ENCODE measurements at regions not wholly inside any gene's neighbourhood (a gene's known extent, or its start where the extent isn't known, plus 50 kb on each side); places are given as distances from the start of the nearest gene placed in this dataset.
"Not testable (repeated sequence)": the region's sequence is repeated elsewhere in the genome, so short reads cannot be mapped to it uniquely, and the experiment has no call there.

DNA sequence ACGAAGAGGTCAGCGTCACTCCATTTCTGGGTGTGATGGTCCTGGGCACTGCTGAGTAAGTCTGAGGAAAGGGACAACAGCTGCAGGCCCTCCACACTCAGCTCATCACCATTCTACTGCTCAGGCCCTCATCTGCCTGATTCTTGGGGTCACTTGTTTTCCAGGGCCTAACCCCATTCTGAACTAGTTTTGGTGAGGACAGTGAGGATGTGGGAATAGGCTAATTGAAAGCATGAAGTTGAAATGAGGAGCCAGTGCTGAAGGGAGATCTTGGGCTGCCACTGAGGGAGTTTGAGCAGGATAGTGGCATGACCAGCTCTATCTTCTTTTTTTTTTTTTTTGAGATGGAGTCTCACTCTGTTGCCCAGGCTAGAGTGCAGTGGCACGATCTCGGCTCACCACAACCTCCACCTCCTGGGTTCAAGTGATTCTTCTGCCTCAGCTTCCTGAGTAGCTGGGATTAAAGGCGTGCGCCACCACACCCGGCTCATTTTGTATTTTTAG, 155.7 kb downstream of the VEGFA start:
- not testable (repeated sequence) for DNase-seq (ENCODE audit: extremely low read depth, low read depth)

DNA sequence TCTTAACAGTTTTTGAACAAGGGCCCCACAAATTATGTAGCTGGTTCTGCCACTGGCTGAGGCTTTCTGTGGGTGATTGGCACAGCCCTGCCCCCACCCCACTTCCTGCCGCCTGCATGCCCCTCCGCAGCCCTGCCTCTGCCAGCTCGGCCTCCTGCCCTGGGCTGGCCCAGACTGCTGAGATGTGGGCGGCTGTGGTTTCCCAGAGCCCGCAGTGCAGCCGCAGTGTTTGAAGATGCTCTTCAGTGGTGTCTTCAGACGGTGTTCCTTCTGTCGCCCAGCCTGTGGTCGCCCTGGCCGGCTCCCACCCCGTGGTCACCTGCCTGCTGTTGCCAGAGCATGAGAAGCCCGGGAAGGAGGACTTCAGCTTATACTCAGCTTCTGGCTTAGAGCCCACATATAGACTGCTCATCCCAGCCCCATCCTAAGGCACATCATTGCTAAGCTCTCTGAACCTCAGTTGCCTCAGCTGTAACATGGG, 154.3 kb downstream of the VEGFA start:
- DNase-seq (ENCODE audit: extremely low read depth, low read depth), result no peak

DNA sequence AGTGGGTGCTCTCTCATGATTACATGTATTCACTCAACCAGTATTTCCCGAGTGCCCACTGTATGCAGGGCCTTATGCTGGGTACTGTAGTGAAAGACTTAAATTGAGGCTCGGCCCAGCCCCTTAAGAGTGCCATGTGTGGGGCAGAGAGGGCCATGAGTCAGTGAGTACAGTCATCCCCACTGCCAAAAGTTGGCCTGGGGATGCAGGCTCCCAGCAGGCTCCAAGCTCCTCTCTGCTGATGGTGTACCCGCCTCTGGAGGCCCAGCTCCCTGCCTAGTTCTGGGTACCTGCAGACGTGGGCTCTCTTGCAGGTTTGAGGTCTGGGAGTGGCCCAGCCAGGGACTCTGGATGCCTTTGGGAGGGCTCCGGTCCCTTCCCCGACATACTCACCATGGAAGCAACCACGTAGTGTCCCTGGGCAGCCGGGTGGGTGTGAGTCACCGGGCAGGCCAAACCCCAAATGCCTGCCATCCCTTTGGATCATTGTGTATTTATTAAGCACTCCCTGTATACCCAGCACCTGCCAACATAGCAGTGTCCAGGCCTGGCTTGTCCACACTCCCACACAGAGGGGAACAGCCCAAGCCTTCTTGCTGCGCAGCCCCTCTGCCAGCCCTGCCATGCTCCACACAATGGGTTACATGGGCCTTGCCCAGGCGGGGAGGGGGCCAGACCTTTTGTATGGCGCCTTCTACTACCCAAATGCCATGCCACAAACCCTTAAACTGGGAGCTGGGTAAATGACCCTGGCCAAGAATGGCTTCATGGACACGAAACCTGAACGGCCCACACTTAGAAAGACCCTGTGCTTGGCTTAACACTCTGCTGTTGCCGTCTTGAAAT, 153.6 kb downstream of the VEGFA start:
- DNase-seq (ENCODE audit: extremely low read depth, low read depth), result no peak

DNA sequence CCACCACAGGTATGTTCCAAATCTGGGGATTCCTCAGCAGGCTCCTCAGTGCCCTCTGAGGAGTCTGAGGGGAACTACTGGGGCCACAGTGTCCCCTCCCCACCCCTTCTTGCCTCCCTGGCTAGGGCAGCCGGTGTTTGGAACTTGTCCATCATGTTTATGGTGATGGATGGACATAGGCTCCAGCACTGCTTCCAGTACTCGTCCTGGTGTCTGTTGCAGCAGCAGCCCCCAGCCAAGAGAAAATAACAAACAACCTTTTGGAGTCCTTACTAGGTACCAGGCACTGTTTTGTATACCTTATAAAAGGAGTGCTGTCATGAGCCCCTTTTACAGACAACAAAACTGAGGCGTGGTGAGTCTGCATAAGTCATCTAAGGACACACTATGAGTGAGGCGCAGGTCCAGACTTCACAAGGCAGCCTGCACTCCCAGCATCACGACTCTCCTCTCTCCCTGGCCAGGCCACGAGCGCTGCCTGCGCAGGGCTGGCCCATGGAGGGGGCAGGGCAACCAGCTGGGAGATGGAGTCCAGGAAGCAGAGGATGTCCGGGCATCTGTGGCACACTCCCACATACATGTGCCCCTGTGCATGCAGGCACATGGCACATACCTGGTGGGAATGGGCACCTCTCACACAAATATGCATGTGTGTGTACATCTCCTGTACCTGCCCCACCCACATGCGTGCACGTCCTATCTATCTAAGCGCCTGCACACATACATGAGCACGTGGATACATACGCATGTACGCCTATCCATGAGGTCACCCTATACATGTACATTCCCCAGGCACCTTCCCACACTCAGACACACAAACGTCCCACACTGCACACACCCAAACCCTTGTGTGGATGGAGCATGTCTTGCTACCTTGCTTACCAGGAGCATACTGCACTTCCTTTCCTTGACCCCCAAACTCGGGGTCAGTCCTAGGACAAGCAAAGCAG, 152.7 kb downstream of the VEGFA start:
- DNase-seq (ENCODE audit: extremely low read depth, low read depth), result no peak

DNA sequence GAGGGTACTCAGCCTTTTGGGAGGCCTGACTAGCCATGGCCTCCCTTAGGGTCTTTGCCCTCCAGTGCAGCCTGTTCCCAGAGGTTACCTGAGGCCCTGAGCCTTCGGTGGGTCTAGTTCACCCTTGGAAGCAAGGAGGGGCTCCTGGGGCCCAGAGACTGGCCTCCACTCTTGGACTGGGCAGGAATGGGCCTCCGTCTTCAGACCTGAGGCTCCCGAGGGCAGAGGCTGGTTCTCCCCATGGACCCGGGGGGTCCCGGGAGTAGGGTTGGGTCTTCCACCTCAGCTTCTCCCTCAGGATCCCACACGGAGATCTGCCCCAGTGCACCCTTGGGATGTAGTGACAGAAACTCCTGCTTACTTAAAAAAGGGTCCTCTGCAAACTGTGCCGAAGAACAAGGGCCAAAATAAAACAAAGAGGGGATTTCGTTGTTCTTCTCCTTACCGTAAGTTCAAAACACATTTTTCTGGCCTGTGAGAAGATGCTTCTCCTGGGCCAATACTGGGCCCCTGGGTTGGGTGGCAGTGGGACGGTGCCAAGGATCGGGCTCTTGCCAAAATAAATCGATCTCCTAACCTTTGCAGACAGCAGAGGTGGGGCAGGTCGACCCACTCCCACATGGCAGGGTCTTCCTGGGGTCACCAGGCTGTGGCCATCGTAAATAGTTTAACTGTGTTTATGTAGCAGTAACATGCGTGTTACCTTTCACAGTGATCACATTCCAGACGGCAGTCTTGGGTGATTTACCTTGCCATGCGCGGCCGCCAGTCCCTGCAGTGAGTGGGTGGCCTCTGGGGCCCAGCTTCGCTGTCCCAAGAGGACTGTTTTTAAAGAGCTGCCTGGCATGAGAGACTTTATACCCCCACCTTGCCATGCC, 151.8 kb downstream of the VEGFA start:
- DNase-seq (ENCODE audit: extremely low read depth, low read depth), result no peak

DNA sequence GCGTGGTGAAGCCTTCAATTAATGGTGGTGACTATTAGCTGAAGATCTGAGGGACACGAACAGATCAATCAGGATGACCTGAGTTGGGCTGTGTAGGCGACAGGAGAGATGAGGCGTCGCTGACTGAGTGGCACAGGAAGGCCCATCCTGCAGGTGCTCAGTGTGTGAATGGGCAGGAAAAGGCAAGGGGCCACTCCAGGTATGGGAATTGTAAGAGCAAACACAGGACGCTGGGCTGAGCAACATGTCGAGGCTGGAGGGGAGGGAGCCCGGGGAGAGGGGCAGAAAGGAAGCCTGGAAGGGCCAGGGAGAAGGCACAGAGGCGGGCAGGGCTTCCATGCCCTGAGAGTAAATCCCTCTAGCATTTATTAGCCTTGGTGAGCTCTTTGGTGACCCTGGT, 151.0 kb downstream of the VEGFA start:
- DNase-seq (ENCODE audit: extremely low read depth, low read depth), result no peak

DNA sequence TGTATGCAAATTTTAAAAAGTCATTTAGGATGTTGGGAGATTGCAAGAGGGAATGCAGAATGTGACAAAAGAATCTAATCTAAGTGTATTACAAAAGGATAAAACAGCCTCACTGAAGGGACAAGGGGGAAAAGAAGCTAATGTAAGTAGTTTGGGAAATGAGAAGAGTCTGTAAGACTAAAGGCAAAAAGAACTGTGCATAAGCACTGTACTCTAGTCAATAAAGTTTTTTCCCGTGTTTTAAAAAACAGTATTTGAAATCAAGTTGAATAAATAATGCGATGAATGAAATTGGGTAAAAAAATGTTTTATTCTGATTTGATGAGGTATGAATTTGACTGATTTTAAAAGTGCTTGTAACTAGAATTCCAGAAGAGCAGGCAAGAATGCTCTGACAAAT, 149.8 kb downstream of the VEGFA start:
- no peak for DNase-seq (ENCODE audit: extremely low read depth, low read depth)

DNA sequence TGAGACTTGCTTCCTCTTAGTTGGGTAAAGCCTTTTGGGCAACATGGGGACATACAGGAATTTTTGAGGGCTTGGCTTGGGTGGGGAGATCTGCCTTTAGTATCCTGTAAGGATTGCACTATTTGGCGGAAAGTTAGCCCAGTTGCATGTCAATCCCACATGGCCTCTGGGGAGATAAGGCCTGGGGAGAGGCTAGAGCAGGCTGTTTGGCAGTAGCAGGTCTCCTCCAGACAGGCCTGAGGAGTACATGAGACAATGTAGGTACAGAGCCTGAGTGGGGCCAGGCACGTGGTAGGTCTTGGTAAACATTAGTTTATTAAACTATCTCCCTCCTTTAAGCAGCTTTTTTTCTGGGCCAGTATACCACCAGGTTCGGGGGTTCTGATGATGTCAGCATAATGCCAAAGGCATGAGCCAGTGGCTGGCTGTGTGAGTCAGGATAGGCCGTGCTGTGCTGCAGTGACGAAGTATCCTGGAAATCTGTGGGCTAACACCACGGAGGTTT, 147.9 kb downstream of the VEGFA start:
- DNase-seq (ENCODE audit: extremely low read depth, low read depth), result no peak

DNA sequence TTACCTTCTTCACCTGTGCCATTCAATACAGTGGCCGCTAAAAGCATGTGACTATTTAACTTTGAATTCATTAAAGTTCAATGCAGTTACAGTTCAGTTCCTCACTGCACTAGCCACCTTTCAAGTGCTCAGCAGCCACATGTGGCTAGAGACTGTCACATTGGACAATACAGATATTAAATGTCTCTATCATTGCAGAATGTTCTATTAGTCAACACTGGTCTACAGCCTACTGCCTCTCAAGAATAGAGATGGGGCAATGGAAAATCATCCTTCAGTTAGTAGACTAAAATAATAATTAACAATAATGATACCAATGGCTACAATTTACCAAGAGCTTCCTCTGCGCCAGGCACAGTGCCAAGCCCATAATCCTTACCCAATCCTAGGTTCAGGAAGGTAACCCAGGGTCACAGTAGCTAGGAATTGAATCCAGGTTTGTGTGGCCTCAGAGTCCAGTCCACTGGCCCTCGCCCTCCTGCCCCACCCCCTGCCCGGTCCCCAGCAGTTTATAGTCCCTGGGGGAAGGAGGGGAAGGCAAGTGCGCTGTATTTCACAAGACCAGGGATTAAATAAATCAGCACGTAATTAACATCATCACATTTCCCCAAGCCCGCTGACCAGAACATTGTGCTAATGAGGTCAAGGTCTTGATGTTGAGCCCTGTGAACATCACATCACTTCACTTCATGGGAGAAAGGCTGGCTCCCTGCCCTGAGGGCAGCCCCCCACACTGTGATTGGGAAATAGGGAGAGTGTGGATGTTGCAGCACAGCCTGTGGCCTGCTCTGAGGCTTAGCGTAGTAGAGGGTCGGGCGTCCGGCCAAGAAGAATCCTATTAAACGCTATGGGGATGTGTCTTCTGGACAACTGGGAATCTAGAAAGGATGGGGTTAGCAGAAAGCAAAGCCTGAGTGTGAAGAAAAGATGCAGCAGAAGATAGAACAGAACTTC, 147.2 kb downstream of the VEGFA start:
- no peak for DNase-seq (ENCODE audit: extremely low read depth, low read depth)

DNA sequence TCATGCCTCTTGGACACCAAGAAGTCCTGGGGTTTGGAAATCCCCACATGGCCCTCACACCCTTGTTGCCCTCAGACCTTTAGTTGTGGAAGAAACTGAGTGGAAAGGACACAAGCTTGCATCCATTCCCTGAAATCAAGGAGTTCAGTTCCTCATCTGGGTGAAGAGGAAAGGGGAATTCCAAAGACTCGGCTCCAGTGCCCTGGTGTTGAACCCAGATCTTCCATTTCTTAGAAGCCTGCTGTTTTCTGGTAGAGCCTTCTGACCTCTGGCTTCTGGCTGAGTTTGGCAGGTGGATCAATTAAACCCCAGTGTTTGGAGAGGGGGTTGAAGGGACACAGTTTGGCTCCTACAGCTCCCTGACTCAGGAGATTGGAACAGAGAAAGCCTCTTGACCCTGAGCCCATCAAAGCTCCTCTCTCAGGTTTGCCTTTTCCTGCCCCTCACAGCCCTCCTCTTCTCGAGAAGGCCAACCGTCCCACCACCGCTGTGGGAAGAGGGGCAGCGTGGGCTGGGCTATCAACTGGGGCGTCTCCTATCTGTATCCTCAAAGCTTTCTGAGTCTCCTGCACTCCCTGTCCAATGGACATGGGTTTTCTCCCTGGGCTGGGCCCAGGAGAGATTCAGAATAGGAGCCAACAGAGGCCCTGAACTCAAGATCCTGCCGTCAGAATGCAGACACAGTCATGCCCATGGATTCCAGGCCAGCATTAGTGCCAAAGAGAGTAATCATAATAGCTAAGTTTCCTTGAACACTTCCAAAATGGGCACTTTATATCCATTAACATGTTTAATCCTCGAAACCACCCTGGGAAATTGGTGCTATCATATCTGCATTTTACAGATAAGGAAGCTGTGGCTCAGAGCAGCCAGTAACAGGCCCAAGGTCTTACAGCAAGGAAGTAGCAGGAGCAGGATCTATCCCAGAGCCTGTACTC, 146.2 kb downstream of the VEGFA start:
- DNase-seq (ENCODE audit: extremely low read depth, low read depth), result no peak

DNA sequence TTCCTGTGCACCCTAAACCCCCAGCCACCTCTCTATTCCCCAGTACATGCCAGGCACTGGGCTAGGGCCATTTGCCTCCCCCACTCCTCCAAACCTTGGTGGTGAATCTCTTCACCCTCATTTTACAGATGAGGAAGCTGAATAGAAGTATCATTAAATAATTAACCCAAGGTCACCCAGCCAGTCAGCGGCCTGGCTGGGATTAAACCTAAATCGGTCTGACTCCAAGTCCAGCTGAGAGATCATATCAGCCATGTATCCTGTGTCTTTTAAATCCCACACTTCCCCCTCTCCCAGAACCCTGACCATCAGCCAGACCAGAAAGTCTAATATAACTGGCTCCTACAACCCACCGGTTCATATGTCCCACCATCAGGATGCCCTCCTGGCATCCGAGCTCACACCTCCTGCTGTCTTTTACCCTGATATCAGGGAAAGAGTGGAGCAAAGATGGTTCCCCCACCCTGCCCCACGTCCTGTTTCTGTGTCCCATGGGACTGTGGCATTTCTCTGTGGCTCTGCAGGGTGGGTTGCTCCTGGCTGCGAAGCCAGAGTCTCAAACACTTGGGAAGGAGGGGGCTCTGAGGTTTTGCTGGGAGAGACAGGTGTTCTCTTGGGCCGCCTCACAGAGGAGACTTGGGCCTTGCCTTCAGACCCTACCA, 145.3 kb downstream of the VEGFA start:
- DNase-seq (ENCODE audit: extremely low read depth, low read depth), result no peak

DNA sequence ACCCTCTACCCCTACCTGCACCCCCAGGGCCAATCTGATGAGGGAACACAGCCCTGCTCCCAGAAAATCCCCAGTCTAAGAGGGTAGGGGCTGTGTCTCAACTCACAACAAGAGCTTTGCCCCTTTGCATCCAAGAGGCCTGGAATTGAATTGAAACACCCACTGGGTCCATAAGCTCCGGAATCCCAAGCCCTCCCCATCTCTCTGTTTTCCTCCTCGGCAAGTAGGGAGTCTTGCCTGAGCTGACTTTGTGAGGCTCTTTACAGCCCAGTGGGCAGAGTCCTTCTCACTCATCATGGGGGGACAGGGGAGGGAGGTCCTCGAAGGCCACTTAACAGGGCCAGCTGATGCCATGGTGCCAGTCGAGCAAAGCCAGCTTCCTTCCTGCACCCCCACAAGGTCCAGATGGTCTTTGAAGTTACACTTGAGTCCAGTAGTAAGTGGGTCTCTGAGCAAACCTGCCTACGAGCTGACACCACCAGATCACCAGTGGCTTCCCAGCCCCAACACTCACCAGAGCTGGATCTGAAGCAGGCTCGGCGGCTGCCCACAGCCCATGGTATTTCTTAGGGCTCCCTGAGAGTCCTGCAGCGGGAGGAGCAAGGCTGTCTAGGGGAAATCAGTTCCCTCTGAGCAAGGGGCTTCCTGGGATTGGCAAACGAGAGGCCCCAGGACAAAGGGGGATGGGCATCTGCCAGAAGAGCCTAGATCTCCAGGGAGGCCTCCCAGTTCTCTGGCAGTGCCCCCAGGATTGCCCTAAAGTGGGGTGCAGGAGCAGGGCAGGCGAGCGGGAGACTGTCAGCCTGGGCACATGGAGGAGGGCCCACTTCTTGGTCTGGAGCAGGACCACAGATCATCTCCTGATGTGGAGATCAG, 144.5 kb downstream of the VEGFA start:
- no peak for DNase-seq (ENCODE audit: extremely low read depth, low read depth)

DNA sequence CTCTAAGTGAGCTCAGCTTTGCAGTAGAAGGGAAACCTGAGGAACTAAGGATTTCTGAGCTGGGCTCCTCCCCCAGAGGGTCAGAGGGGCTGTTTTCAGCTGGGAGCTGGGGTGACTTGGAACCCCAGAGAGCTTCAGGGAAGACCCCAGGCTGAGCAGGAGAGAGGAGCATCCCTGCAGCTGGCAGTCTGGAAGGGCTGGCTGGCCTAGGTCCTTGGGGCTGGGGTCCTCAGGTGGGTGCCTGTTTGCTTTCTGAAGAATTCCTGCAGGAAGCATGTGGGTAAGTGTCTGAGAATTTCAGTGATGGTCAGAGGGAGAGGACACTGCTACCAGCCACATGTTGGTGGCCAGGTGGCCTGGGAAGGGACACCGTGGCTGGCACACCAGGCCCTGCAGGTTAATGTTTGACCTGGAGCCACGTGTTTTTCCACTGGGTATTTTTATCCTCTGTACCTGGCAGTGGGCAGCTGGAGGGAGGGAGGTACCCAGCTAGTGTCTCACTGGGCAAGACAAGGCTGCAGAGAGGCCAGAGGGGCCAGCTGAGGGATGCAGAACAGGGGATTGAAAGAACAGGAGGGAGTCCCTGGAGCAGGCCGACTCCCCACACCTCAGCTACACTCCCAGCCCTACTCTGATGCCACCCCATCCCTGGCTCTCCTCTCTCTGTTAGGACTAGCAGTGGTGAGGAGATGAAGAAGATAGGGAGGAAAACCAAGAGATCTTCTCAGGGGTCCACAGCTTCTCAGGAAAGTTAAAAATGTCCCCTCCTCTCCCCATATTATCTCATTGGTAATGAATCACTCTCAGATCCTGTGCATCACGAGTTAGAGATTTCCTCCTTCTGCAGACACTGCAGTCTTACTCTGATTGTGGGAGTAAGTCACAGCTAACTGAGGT, 143.6 kb downstream of the VEGFA start:
- DNase-seq (ENCODE audit: extremely low read depth, low read depth), result no peak

DNA sequence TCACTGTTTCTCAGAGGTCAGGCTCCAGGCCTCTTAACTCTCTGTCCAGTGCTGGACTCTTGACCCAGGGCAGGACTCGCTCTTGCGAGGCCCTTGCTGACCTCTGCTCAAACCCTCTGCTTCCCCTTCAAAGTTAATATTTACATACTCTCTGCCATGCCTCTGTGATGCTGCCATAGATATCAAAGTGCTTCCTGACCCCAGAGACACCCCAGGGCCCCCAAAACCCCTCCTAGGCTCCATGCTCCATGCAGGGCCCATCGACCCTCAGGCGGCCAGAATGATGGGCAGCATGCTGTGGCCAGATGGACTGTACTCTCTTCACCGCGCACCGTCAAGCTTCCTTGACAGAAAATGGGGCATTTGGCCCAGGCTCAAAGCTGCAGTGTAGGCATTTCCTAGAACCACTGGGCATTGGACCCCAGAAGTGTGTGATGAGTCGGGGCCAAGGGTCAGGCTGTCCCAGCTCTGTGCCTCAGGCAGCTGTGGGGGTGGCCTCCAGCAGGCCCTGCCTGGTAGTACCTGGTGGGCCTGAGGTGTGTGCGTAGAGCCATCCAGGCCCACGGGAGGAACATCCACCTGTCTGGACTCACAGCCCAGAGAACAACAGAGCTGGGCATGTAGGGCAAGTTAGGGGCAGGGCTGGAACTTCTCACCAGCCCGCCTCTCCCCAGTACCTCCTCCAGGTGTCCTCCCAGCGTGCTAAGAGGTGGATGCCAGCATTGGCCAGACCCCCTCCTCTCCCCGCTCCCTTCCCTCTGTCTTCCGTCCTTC, 142.8 kb downstream of the VEGFA start:
- no peak for DNase-seq (ENCODE audit: extremely low read depth, low read depth)

Data from NCI-H460 (cell line).